Mesenteric fat pad (tissue), 1 donor: ENCODE measurements at regions not wholly inside any gene's neighbourhood (a gene's known extent, or its start where the extent isn't known, plus 50 kb on each side); places are given as distances from the start of the nearest gene placed in this dataset.

ENCODE experiments used
- DNase-seq: peaks from one replicate; pipeline ENCODE4 v3.0.0-alpha.2; 2020; ENCODE audit warnings: low spot score
- donor health status: DM: yes; HTN: yes; CAD: no.

DNA sequence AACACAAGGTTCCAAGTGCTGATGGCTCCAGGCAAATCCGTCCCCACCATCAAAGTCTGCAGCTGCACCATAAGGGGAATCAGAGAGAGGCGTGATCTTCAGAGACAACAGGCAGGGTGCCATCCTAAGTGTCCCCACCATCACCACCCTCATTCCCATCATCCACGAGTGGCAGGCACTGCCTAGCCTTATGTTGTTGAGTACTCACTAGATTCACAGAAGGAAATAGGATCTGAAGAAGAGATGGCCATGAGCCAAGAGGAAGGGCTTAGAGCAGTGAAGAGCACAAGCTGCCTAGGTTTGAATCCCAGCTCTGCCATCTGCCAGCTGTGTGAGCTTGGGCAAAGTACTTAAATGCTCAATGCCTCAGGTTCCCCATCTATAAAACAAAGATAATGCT, 207.3 kb upstream of the CSF3R start:
- DNase-seq: no peak

DNA sequence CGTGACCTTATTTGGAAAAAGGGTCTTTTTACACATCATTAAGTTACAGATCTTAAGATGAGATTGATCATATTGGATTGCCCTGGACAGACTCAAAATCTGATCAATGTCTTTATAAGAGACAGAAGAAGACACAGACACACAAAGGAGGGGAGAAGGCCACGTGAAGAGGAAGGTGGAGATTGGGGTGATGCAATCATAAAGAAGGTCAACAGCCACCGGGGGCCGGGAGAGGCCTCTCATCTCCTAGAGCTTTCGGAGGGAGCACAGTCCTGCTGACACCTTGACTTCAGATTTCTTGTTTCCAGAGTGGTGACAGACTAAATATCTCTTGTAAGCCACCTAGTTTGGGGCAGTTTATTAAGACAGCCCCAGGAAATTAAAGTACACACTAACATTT, 204.6 kb upstream of the CSF3R start:
- no peak for DNase-seq

DNA sequence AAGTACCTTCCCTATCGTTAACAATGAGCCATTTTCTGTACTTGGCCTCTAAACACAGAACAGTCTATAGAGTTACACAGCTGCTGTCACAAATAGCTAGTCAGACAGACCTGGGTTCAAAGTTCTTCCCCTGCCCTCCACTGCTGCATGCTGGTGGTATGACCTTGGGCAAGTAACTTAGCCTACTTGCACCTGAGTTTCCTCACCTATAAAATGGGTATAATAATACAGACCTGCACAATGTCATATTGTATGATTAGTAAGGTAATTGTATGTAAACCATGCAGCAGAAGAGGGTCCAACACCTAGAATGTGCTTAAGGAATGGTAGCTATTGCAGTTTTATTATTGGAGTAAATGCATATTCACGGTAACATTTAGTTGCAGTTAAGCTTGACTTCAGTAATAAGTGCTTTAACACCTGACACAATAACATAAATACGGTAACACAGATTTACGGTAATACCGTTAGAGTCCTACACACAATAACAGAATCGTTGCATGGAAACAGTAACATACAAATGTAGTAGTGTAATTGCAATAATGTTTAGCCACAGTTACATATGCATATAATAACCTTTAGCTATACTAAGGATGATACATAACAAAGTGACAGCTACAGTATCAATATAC, 193.3 kb upstream of the CSF3R start:
- DNase-seq: peak; percentile 6

DNA sequence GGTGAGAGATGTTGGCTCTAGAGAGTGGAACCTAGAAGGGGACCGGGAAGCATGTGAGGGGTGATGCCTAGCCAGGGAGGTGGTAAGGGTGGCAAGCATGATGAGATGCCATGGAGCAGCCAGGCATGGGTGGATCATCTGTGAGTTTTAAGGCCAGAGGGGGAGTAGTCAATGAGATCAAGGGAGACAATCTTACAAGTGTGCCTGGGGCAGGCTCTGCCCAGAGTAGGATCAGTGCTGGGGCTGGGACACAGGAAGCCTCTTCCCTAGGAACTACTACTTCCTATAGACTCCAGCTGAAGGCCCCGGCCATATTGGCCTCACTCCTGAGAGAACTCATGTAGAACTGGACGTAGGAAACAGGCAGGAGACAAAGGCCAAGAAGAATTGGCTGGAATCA, 192.4 kb upstream of the CSF3R start:
- DNase-seq: peak; percentile 65

- DNase-seq: peak; percentile 9
These were observed 190.5 kb upstream of the CSF3R start for GRCh38 chr1:36673202-36673601.

DNA sequence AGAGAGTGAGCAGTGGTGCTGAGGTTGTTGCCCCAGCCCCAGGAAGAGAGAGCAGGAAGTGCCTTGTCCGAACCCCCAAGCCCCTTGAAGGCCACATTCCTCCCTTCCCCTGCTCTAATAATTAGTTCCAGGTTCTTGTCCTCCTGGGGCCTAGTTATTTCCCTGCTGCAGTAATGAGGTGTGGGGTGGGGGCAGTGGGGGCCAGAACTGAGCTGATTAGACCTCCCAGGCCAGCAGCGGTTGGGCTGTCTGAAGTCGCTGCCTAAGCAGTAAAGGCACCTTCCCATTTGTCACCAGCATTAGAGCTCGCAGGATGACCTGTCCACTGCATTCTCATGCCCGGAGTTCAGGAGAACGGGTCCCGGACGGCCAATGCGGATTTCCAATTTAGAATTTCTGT, 186.5 kb upstream of the CSF3R start:
- no peak for DNase-seq

- no peak for DNase-seq
These were observed 185.1 kb upstream of the CSF3R start for GRCh38 chr1:36667836-36668235.

DNA sequence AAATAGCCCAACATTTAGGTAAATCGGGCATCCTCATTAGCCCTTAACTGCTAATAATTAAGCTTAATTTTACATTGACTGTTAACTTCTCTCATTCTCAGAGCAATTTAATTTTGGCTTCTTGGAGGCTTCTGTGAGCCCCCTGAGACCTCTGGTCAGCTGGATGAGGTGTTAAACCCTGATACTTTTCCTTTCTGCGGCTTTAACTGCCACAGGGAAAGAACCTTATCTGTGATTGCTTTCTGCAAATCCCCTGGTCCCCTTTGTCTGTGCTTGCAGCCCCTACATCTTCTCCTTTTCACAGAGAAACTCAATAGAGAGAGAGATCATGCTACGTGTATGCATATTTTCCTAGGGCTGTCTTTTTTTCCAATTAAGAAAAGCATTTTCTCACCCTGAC, 184.5 kb upstream of the CSF3R start:
- DNase-seq: no peak

DNA sequence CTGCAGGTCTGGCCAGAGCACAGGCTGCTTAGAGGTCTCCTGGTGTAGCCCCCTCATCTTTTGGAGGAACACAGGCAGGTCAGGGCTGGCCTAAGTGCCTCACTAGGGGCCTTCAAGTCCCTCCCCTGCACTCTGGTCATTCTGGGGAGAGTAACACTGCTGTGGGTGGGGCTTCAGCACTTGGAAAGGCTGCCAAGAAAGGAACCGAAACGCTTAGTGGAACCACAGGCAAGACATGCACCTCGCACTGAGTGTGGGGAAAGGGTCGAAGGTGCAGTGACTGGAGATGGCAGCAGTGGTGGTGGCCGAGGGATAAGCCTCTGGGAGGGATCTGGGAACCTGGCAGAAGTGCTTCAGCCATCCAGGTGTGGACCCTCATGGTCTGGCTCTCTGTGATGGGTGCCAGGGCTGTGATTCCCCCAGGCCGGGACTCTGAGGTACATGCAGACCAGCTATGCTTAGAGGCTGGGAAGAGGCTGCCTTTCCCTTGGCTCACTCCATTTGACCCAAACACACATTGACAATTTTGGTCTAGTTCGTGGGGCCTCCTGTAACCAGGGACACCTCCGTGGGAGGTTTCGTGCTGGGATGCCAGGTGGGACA, 182.9 kb upstream of the CSF3R start:
- DNase-seq: no peak

DNA sequence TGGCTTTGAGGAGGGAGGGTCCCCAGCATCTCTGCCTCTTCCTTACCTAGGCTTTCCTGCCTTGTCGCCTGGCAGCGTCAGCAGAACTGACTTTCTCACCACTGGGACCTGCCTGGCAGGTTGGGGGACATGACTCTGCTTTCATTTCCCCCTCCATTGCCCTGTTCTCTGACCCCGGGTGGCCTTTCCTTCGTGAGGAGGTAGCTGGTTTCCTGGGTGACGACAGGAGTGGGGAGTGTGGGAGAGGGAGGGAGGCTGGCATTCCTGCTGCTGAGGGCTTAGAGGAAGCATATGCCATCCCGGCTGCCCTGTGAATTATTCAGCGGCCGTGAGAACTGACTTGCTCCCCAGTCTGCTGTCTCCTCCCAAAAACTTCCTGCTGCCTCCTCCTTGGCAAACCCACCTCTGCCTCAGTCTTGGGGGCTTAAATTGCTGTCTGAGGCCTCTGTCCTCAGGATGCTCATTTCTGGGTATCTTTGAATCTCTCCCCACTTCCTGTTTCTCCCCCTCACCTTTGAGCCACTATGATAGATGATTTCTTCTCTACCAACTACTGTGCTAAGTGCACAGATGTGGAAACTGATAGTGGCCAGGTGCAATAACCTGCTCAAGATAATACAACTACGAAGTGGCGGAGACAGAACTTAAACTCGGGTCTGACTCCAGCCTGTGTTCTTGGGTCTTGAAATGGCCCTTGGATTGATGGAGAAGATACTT, 182.0 kb upstream of the CSF3R start:
- DNase-seq: no peak

GRCh38 chr1:36663772-36664430, 181.2 kb upstream of the CSF3R start:
- DNase-seq: no peak

- DNase-seq: peak; percentile 24
These were observed 176.1 kb upstream of the CSF3R start for GRCh38 chr1:36658838-36659237.

- peak; percentile 75 for DNase-seq
These were observed 175.1 kb upstream of the CSF3R start for GRCh38 chr1:36657826-36658225.

GRCh38 chr1:36656838-36657237, 174.1 kb upstream of the CSF3R start:
- no peak for DNase-seq

DNA sequence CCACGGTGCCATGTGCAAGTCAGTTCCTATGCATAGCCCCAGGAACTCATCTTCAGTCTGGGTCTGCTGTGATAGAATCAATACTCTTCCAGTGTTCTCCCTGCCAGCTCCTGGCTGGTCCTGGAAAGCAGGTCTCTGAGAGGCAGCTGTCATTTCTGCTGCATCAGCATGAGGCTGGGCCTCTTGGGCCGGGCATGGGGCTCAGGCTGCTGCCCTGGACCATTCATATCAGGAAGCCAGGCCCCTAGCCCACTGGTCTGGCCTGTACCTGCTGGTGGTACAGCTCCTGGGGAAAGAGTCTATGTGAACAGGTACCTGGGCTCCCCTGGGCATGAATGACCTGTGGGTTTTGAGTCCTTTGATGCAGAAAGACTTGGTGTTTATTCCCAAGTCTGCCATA, 173.6 kb upstream of the CSF3R start:
- peak; percentile 64 for DNase-seq

GRCh38 chr1:36654586-36654985, 171.9 kb upstream of the CSF3R start:
- DNase-seq: no peak

- no peak for DNase-seq
These were observed 171.1 kb upstream of the CSF3R start for GRCh38 chr1:36653850-36654249.

GRCh38 chr1:36652586-36652985, 169.9 kb upstream of the CSF3R start:
- DNase-seq: no peak

- no peak for DNase-seq
These were observed 169.3 kb upstream of the CSF3R start for GRCh38 chr1:36652011-36652410.

GRCh38 chr1:36651176-36651910, 168.6 kb upstream of the CSF3R start:
- no peak for DNase-seq

DNA sequence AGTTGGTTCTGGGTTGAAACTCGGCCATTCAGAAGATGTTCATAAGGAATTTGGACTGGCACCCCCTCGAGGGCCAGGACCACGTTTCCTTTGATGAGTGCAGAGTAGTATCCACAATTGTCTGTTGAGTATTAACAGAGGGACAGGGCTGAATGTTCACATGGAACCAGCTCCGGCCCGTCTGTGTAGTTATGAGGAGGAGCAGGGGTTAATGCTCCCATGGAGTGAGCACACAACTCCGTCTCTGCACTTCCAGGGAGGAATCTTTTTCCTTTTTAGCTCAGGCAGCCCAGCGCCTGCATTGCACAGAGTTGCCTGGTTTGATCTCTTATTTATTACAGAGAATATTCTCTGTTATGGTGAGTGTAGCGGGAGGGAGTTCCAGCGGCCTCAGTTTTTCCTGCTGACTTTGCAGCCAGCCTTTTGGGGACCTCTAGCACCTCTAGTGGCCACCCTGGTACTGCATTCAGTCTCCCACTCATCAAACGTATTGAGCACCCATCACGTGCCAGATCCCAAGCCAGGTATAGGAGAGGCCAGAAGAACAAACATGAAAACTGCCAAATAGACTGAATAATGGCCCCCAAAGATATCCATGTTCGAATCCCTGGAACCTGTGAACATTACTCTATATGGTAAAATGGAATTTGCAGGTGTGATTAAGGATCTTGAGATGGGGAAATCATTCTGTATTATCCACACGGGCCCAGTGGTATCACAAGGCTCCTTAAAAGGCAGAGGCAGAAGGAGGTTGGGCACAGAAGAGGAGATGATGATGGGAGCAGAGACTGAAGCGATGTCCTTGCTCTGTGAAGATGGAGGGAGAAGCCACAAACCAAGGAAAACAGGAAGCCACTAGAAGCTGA, 167.7 kb upstream of the CSF3R start:
- no peak for DNase-seq
